Mesendoderm (in vitro differentiated cells): ENCODE measurements at regions not wholly inside any gene's neighbourhood (a gene's known extent, or its start where the extent isn't known, plus 50 kb on each side); places are given as distances from the start of the nearest gene placed in this dataset.

ENCODE experiments used
- DNase-seq: peaks from one replicate; pipeline ENCODE4 v3.0.0; 2013
- H2AK5ac ChIP-seq: 2 replicates; pipeline ENCODE4 v1.6.1; 2013; ENCODE audit warnings: low read length, inconsistent platforms
- H2BK120ac ChIP-seq: 2 replicates; pipeline ENCODE4 v1.6.1; 2013; ENCODE audit warnings: low read depth, mild to moderate bottlenecking, low read length, moderate library complexity, mixed read lengths
- H2BK15ac ChIP-seq: replicated peaks from 2 replicates; pipeline ENCODE4 v1.6.1; 2013; ENCODE audit warnings: low read depth, mild to moderate bottlenecking, moderate library complexity
- H2BK5ac ChIP-seq: 2 replicates; pipeline ENCODE4 v1.6.1; 2013; ENCODE audit warnings: low read length, inconsistent platforms
- H3K18ac ChIP-seq: 2 replicates; pipeline ENCODE4 v1.6.1; 2013; ENCODE audit warnings: mild to moderate bottlenecking, low read length, mixed read lengths
- H3K23ac ChIP-seq: one replicate; pipeline ENCODE4 v1.6.1; 2013; ENCODE audit warnings: low read length
- H3K27ac ChIP-seq: 2 replicates; pipeline ENCODE4 v1.5.1; 2013; ENCODE audit warnings: low read depth, mild to moderate bottlenecking, inconsistent platforms, low read length, moderate library complexity
- H3K27me3 ChIP-seq: 2 replicates; pipeline ENCODE4 v1.6.1; 2013; ENCODE audit warnings: low read length, control low read depth, mild to moderate bottlenecking, inconsistent platforms; ENCODE audit not compliant: insufficient read depth, poor library complexity
- H3K36me3 ChIP-seq: 2 replicates; pipeline ENCODE4 v1.6.1; 2013; ENCODE audit warnings: low read length, inconsistent platforms; ENCODE audit not compliant: control insufficient read depth, insufficient read depth
- H3K4ac ChIP-seq: one replicate; pipeline ENCODE4 v1.6.1; 2013; ENCODE audit warnings: low read depth, mild to moderate bottlenecking, low read length, moderate library complexity
- H3K4me1 ChIP-seq: 2 replicates; pipeline ENCODE4 v1.6.1; 2013; ENCODE audit warnings: low read depth, low read length, inconsistent platforms; ENCODE audit not compliant: control insufficient read depth
- H3K4me2 ChIP-seq: 2 replicates; pipeline ENCODE4 v1.6.1; 2013; ENCODE audit warnings: low read length
- H3K4me3 ChIP-seq: 2 replicates; pipeline ENCODE4 v1.5.1; 2013; ENCODE audit warnings: mild to moderate bottlenecking, low read length
- H3K56ac ChIP-seq: one replicate; pipeline ENCODE4 v1.6.1; 2013; ENCODE audit warnings: low read length
- H3K79me1 ChIP-seq: 2 replicates; pipeline ENCODE4 v1.6.1; 2013; ENCODE audit warnings: low read length, inconsistent platforms
- H3K79me2 ChIP-seq: 2 replicates; pipeline ENCODE4 v1.6.1; 2013; ENCODE audit warnings: mild to moderate bottlenecking, low read length; ENCODE audit not compliant: control insufficient read depth, insufficient read depth
- H3K9ac ChIP-seq: 2 replicates; pipeline ENCODE4 v1.6.1; 2013; ENCODE audit warnings: low read length, inconsistent platforms
- H4K5ac ChIP-seq: one replicate; pipeline ENCODE4 v1.6.1; 2013; ENCODE audit warnings: low read length
- H4K8ac ChIP-seq: one replicate; pipeline ENCODE4 v1.6.1; 2013; ENCODE audit warnings: low read depth, mild to moderate bottlenecking, control low read depth, low read length, moderate library complexity
- WGBS: extraction: QIAGEN DNeasy Blood & Tissue Kit; methylation state at CpG from one replicate; pipeline ENCODE4 v1.1.7; 2013; ENCODE audit warnings: low lambda C conversion rate, missing lambda C conversion rate; ENCODE audit not compliant: insufficient coverage; ENCODE audit errors: extremely low coverage; 5-methylcytosine and 5-hydroxymethylcytosine counted together

DNA sequence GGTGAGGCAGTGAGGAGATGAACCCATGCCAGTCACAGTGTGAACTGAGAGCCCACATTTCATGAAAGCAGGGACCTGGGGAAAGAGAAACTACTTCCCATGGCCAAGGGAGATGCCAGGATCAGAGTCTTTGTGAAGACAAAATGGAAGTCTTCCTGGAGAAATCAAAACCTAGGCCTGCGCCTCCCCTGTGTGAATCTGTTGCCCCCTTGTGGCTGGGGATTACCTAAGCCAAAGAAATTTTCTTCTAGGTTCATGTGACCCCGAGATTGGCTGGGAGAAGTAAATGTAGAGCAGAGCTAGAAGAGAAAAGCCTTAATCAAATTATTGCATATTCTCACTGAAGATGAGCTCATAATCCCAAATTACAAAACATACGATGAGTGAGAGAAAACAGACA is 1075.3 kb downstream of the TBC1D22A start:
- DNase-seq, result peak; percentile 82
- no peak overlapping the region for H3K23ac ChIP-seq
- no peak overlapping the region for H2BK15ac ChIP-seq
- H3K4me3 ChIP-seq, result no peak overlapping the region
- peak overlapping the region; percentile 66 for H2BK5ac ChIP-seq
- no peak overlapping the region for H3K4ac ChIP-seq
- H3K27me3 ChIP-seq, result no peaks in the 10 kb centered on the region
- no peaks in the 10 kb centered on the region for H3K79me1 ChIP-seq
- WGBS, result no CpG with 5 or more reads among the region's 3 CpGs
- H4K8ac ChIP-seq, result no peak overlapping the region
- H2BK120ac ChIP-seq, result no peak overlapping the region
- H3K18ac ChIP-seq, result no peak overlapping the region
- no peak overlapping the region for H3K9ac ChIP-seq
- no peaks in the 10 kb centered on the region for H3K36me3 ChIP-seq
- no peaks in the 10 kb centered on the region for H3K4me1 ChIP-seq
- H3K79me2 ChIP-seq, result no peaks in the 10 kb centered on the region
- H2AK5ac ChIP-seq, result no peak overlapping the region
- no peak overlapping the region for H3K4me2 ChIP-seq
- peak overlapping the region; percentile 17 for H4K5ac ChIP-seq
- H3K27ac ChIP-seq, result no peak overlapping the region
- peak overlapping the region; percentile 56 for H3K56ac ChIP-seq

DNA sequence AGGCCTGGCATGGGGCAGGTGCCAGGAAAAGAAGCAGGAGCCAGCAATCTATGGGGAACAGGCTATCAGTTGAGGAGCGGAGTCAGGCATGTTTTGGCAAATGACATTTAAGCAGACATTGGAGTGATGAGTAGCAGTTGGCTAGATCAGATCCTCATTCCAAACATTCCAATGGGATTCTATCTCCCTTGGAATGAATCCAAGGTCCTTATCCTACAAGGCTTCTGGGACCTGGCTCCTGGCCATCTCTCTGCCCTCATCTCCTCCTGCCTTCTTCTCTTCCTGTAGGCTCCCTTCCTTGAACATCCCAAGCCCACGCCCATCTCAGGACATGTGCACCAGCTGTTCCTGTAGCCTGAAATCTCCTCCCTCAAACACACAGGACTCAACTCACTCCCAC is 1074.5 kb downstream of the TBC1D22A start:
- peak; percentile 77 for DNase-seq
- WGBS, result no CpG with 5 or more reads among the region's 2 CpGs
- no peak overlapping the region for H4K8ac ChIP-seq
- no peak overlapping the region for H2BK120ac ChIP-seq
- no peak overlapping the region for H2BK15ac ChIP-seq
- peak overlapping the region; percentile 21 for H3K18ac ChIP-seq
- no peak overlapping the region for H2BK5ac ChIP-seq
- no peak overlapping the region for H3K4ac ChIP-seq
- H3K23ac ChIP-seq, result no peak overlapping the region
- H3K79me1 ChIP-seq, result no peaks in the 10 kb centered on the region
- H2AK5ac ChIP-seq, result peak overlapping the region; percentile 66
- no peak overlapping the region for H4K5ac ChIP-seq
- H3K4me1 ChIP-seq, result no peaks in the 10 kb centered on the region
- H3K4me3 ChIP-seq, result no peak overlapping the region
- H3K36me3 ChIP-seq, result no peaks in the 10 kb centered on the region
- no peak overlapping the region for H3K9ac ChIP-seq
- no peak overlapping the region for H3K27ac ChIP-seq
- no peaks in the 10 kb centered on the region for H3K27me3 ChIP-seq
- H3K79me2 ChIP-seq, result no peaks in the 10 kb centered on the region
- H3K4me2 ChIP-seq, result no peak overlapping the region
- peak overlapping the region; percentile 20 for H3K56ac ChIP-seq

DNA sequence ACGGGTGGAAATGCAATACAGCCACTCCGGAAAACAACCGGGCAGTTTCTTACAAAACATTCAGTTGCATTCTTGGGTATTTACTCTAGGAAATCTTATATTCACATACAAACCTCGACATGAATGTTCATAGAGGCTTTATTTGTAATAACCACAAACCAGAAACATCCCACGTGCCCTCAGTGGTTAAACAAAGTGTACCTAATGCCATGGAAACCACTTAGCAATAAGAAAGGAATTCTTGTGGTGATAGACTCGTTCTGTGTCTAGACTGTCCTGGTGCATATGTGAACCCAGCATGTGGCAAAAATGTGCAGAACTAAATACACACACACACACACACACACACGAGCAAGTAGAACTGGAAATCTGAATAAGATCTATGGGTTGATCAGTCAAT is 1073.3 kb downstream of the TBC1D22A start:
- Histone ChIP-seq H3K79me1 (no peaks in the 10 kb centered on the region), H3K27ac (no peak overlapping the region), H3K4ac (no peak overlapping the region), H2BK5ac (no peak overlapping the region), H3K9ac (no peak overlapping the region), H3K23ac (no peak overlapping the region), H4K8ac (no peak overlapping the region), H3K4me1 (no peaks in the 10 kb centered on the region), H3K36me3 (no peaks in the 10 kb centered on the region), H3K27me3 (no peaks in the 10 kb centered on the region), H2AK5ac (no peak overlapping the region), H2BK120ac (no peak overlapping the region), H3K4me3 (no peak overlapping the region), H2BK15ac (no peak overlapping the region), H3K79me2 (no peaks in the 10 kb centered on the region), H3K18ac (no peak overlapping the region), H4K5ac (no peak overlapping the region), H3K56ac (no peak overlapping the region), H3K4me2 (no peak overlapping the region)
- WGBS, result no CpG with 5 or more reads among the region's 7 CpGs
- no peak for DNase-seq

DNA sequence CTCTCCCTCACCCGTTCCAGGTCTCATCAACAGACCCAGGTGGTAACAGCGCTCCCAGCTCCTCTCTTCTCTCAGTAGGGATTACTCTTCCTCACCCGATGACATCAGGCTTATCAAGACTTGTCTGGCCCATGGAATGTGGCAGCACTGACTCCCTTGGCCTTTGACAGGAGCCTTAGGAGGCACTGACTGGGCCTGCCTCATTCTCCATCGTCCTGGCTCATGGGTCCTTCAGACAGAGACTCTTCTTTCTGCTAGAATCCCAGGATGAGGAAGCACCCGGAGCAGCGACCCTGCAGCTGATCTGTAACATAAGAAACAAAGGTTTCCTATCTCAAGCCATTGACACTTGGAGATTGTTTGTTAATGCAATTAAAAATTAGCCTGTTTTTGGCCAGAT is 1063.6 kb downstream of the TBC1D22A start:
- H3K4ac ChIP-seq, result no peak overlapping the region
- no peaks in the 10 kb centered on the region for H3K4me1 ChIP-seq
- no peaks in the 10 kb centered on the region for H3K79me1 ChIP-seq
- H2BK15ac ChIP-seq, result no peak overlapping the region
- H3K9ac ChIP-seq, result no peak overlapping the region
- no peaks in the 10 kb centered on the region for H3K27me3 ChIP-seq
- no peaks in the 10 kb centered on the region for H3K79me2 ChIP-seq
- H2BK120ac ChIP-seq, result no peak overlapping the region
- H3K23ac ChIP-seq, result no peak overlapping the region
- H3K56ac ChIP-seq, result no peak overlapping the region
- H2BK5ac ChIP-seq, result no peak overlapping the region
- peak; percentile 62 for DNase-seq
- no peak overlapping the region for H2AK5ac ChIP-seq
- no peak overlapping the region for H3K18ac ChIP-seq
- H3K27ac ChIP-seq, result no peak overlapping the region
- no peaks in the 10 kb centered on the region for H3K36me3 ChIP-seq
- H4K8ac ChIP-seq, result no peak overlapping the region
- no peak overlapping the region for H3K4me2 ChIP-seq
- WGBS, result no CpG with 5 or more reads among the region's 6 CpGs
- H3K4me3 ChIP-seq, result no peak overlapping the region
- no peak overlapping the region for H4K5ac ChIP-seq

DNA sequence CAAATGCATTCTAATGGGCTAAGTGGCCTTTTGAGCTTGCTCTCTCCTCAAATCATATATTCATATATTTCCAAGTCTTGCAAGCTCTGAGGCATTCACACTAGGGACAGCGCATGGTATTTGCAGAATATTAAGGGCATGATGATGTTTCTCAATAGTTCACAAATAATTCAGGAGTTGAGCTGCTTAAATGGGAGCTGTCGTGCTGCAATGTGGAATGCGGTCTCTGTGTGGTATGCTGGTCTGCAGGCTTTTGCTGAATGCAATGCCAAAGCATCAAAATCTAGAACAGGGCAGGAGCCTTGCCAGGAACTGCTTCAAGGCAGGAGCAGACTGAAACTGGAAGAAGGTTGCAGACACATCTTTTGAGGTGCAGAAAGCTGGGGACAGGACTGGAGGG is 1060.0 kb downstream of the TBC1D22A start:
- Histone ChIP-seq H3K4me1 (no peaks in the 10 kb centered on the region), H3K36me3 (no peaks in the 10 kb centered on the region), H2BK5ac (no peak overlapping the region), H3K18ac (no peak overlapping the region), H3K4ac (no peak overlapping the region), H3K79me2 (no peaks in the 10 kb centered on the region), H3K4me3 (no peak overlapping the region), H3K23ac (no peak overlapping the region), H4K5ac (no peak overlapping the region), H2BK120ac (no peak overlapping the region), H2AK5ac (no peak overlapping the region), H3K4me2 (no peak overlapping the region), H3K56ac (no peak overlapping the region), H3K9ac (no peak overlapping the region), H2BK15ac (no peak overlapping the region), H3K79me1 (no peaks in the 10 kb centered on the region), H3K27ac (no peak overlapping the region), H3K27me3 (no peaks in the 10 kb centered on the region), H4K8ac (no peak overlapping the region)
- DNase-seq, result no peak
- no CpG with 5 or more reads among the region's 3 CpGs for WGBS

DNA sequence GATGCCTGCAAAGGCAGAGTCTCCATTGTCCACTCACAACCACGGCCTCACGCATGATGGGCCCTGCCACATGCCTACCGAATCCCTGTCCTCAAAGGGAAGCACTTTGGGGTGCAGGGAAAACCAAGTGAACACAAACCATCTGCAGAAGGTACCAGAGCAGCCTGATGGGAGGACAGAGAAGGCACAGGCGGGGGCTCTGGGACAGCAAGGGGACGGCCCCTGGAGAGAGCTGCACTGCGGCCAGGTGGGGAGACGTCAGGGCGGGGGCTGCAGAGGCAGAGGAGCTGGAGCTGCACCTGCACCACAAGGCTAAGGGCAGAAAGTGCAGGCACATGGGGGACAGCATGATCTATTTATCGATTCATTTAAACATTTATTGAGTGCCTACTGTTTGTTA is 1056.0 kb downstream of the TBC1D22A start:
- Histone ChIP-seq H2AK5ac (no peak overlapping the region), H3K27ac (no peak overlapping the region), H3K4me1 (no peaks in the 10 kb centered on the region), H4K8ac (no peak overlapping the region), H3K56ac (no peak overlapping the region), H3K4me2 (no peak overlapping the region), H3K23ac (no peak overlapping the region), H3K79me1 (no peaks in the 10 kb centered on the region), H2BK5ac (no peak overlapping the region), H3K27me3 (no peaks in the 10 kb centered on the region), H3K9ac (no peak overlapping the region), H4K5ac (no peak overlapping the region), H3K4ac (no peak overlapping the region), H3K4me3 (no peak overlapping the region), H3K36me3 (no peaks in the 10 kb centered on the region), H2BK120ac (no peak overlapping the region), H3K79me2 (no peaks in the 10 kb centered on the region), H2BK15ac (no peak overlapping the region), H3K18ac (no peak overlapping the region)
- no CpG with 5 or more reads among the region's 9 CpGs for WGBS
- DNase-seq, result no peak
